Neutrophil (primary cell): ENCODE measurements at regions not wholly inside any gene's neighbourhood (a gene's known extent, or its start where the extent isn't known, plus 50 kb on each side); places are given as distances from the start of the nearest gene placed in this dataset.

Experiments
- H3K27ac ChIP-seq: fragments of 200-600 bp; sonication (generic); 2 replicates; pipeline ENCODE4 v1.5.1; 2016; ENCODE audit warnings: mild to moderate bottlenecking, moderate library complexity
- H3K27me3 ChIP-seq: fragments of 200-600 bp; sonication (generic); 2 replicates; pipeline ENCODE4 v1.6.0; 2016; ENCODE audit warnings: mild to moderate bottlenecking
- H3K36me3 ChIP-seq: fragments of 200-600 bp; sonication (generic); 2 replicates; pipeline ENCODE4 v1.5.1; 2017
- H3K4me1 ChIP-seq, 2 experiments: fragments of 200-600 bp in 1 of 2; sonication (generic) in 1 of 2; 1 replicate in 1 of 2; 2 replicates in 1 of 2; pipeline versions ENCODE4 v1.5.1 to v1.6.1; 2013 to 2016; ENCODE audit warnings: low read depth in 1 of 2, low read length in 1 of 2, mild to moderate bottlenecking in 1 of 2, moderate library complexity in 1 of 2; ENCODE audit not compliant: control insufficient read depth in 1 of 2, insufficient read depth in 1 of 2
- H3K4me3 ChIP-seq, 2 experiments: fragments of 200-600 bp in 1 of 2; sonication (generic) in 1 of 2; 1 replicate in 1 of 2; 2 replicates in 1 of 2; pipeline ENCODE4 v1.5.1; 2013 to 2016; ENCODE audit warnings: low read depth in 1 of 2, low read length in 1 of 2, mild to moderate bottlenecking in 1 of 2, moderate library complexity in 1 of 2
- H3K9me3 ChIP-seq: fragments of 200-600 bp; sonication (generic); 2 replicates; pipeline ENCODE4 v1.5.1; 2016
- TF ChIP-seq, protein P1 (sequence below): fragments of 200-600 bp; sonication (generic); IDR thresholded peaks from 2 replicates; pipeline ENCODE4 v1.5.1; 2016; ENCODE audit warnings: antibody characterized with exemption

DNA sequence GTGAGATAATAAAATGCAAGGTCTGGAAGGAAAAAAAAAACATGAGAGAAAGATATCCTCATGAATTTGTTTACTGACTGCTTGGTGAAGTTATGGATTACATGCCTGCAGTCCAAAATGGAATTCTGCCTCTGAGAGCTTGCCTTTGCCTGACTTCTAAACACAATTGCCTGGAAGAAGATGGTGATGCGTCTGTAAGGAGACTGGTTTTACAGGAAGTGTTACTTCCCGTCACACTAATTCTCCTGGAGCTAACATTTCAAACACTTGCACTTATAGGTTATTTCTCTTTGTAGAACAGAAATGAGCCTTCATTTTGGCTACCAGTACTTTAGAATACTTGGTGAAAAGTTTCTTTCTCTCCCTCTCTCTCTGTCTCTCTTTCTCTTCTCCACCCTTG, 884.3 kb downstream of the TSN start:
- no peaks in the 10 kb centered on the region for H3K27me3 ChIP-seq
- H3K4me3 ChIP-seq = no peak overlapping the region
- H3K4me1 ChIP-seq = no peaks in the 10 kb centered on the region
- no peak overlapping the region for H3K27ac ChIP-seq
- TF ChIP-seq, protein P1, sequence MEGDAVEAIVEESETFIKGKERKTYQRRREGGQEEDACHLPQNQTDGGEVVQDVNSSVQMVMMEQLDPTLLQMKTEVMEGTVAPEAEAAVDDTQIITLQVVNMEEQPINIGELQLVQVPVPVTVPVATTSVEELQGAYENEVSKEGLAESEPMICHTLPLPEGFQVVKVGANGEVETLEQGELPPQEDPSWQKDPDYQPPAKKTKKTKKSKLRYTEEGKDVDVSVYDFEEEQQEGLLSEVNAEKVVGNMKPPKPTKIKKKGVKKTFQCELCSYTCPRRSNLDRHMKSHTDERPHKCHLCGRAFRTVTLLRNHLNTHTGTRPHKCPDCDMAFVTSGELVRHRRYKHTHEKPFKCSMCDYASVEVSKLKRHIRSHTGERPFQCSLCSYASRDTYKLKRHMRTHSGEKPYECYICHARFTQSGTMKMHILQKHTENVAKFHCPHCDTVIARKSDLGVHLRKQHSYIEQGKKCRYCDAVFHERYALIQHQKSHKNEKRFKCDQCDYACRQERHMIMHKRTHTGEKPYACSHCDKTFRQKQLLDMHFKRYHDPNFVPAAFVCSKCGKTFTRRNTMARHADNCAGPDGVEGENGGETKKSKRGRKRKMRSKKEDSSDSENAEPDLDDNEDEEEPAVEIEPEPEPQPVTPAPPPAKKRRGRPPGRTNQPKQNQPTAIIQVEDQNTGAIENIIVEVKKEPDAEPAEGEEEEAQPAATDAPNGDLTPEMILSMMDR = no peak
- no peaks in the 10 kb centered on the region for H3K9me3 ChIP-seq
- H3K36me3 ChIP-seq = no peaks in the 10 kb centered on the region

DNA sequence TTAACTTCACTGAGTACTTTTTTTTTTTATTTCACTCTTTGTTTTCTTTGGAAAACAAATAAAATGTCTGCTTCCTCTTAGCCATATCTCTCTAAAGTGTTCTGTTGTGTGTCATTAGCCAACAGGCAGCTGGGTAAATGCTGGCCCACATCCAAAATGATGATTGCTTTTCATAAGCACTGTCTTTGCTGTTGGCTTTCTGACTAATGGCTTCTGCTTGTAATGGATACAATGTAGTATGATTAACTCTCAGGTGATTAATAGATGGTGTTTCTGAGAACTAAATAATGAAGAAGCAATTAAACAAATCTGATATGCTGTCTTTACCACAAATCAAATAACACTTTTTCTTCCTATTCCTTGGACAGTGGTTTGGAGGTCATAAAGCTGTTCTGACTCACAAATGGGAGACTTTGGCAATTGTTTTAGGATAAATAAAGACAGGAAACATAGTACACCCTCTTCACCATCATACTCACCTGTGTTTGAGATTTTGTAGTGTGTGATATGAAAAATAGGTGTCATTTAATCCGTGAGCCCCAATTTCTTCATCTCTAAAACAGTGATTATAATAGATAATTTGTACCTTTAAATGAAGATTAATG, 888.4 kb downstream of the TSN start:
- no peak overlapping the region for H3K27ac ChIP-seq
- H3K4me3 ChIP-seq = no peak overlapping the region
- no peaks in the 10 kb centered on the region for H3K27me3 ChIP-seq
- TF ChIP-seq, protein P1 = no peak
- H3K4me1 ChIP-seq = no peaks in the 10 kb centered on the region
- H3K36me3 ChIP-seq = no peaks in the 10 kb centered on the region
- H3K9me3 ChIP-seq = no peaks in the 10 kb centered on the region

DNA sequence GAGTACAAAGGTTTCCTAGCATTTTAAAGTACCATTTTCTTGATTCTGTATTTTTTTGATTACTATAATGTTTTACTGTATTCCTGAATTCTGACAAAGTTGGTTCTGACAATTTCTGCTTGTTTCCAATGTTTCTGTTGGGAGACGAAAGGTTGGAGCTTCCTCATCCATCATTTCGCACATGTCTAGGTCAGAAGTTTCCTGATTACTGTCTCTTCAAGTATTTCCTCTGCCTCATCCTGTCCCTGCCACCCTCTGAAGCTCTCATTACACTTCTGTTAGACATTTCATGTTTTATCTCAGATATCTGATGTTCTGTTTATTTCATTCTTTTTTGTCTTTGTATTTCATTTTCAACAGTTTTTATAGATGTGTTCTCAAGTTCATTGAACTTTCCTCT, 895.8 kb downstream of the TSN start:
- TF ChIP-seq, protein P1 = no peak
- Histone ChIP-seq H3K4me1 (no peaks in the 10 kb centered on the region), H3K9me3 (no peaks in the 10 kb centered on the region), H3K27ac (no peak overlapping the region), H3K27me3 (no peaks in the 10 kb centered on the region), H3K4me3 (no peak overlapping the region), H3K36me3 (no peaks in the 10 kb centered on the region)

DNA sequence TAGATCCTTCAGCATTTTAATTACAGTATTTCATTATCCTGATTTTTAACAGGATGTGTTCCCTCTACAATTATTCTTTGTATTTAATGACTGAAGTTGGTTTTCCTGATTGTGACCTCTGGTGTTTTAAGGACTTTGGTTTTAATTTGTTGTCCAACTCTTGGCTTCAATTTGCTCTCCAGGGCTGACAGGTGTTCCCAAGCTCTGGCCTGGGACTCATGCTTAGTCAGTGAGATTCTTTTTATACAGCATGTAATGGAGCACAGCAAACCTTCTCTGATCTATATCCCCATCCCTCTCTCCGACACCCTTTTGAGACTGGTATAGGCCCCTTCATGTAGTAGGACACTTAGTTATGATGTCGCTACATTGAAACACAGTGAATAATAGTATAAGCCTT, 896.3 kb downstream of the TSN start:
- Histone ChIP-seq H3K9me3 (no peaks in the 10 kb centered on the region), H3K36me3 (no peaks in the 10 kb centered on the region), H3K27me3 (no peaks in the 10 kb centered on the region), H3K27ac (no peak overlapping the region), H3K4me3 (no peak overlapping the region), H3K4me1 (no peaks in the 10 kb centered on the region)
- TF ChIP-seq, protein P1 = no peak

DNA sequence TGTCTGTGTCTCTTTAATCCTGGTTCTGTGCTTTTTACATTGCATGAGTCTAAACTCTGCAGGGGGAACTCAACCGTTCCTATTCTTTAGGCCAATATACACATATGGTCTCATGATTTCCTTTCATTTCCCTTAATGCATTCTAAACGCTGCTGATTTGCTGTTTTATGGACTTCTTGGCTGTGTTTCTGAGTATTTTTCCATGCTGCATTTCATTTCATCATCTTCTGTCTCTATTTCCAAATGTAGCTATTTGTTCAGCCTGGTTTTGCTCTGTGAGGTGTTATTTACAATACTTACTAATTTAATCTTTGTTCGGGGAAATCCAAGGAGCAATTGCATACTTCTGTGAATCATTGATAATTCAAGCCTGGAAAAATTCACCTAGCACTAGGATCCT, 897.2 kb downstream of the TSN start:
- H3K27me3 ChIP-seq = no peaks in the 10 kb centered on the region
- TF ChIP-seq, protein P1 = no peak
- no peak overlapping the region for H3K27ac ChIP-seq
- no peaks in the 10 kb centered on the region for H3K4me1 ChIP-seq
- no peaks in the 10 kb centered on the region for H3K9me3 ChIP-seq
- H3K36me3 ChIP-seq = no peaks in the 10 kb centered on the region
- H3K4me3 ChIP-seq = no peak overlapping the region

DNA sequence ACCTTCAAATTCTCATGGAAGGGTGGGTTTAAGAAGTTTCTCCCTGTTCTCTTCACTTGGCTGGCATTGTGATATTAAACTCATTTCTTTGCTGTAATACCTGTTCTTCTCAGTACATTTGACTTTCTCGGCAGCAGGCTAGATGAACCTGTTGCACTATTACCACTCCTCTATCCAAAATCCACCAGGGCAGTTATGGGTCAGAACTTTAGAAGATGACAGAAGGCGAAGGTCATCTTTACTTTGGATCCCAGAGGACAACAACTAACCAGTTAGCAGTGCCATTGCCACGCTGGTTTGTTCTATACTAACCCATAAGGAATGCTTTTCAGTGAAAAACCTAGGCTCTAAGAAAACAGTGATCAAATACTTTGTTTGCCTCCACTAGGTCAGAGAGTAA, 901.0 kb downstream of the TSN start:
- Histone ChIP-seq H3K27me3 (peaks cover 23% of the 10 kb centered on the region), H3K4me3 (no peak overlapping the region), H3K4me1 (no peaks in the 10 kb centered on the region), H3K27ac (no peak overlapping the region), H3K9me3 (no peaks in the 10 kb centered on the region), H3K36me3 (no peaks in the 10 kb centered on the region)
- TF ChIP-seq, protein P1 = no peak
